ENCODE measurements at regions not wholly inside any gene's neighbourhood (a gene's known extent, or its start where the extent isn't known, plus 50 kb on each side); places are given as distances from the start of the nearest gene placed in this dataset.

- Histone ChIP-seq H3K79me1 (ENCODE audit: low read depth in 1 of 2, low read length in 2 of 2) (no peaks in the 10 kb centered on the region), H3K4me1 (ENCODE audit: control insufficient read depth, insufficient read depth, low read length) (no peaks in the 10 kb centered on the region), H4K8ac (ENCODE audit: low read depth in 2 of 2, low read length in 2 of 2) (no peak overlapping the region), H2BK5ac (ENCODE audit: low read depth, low read length, poor library complexity, severe bottlenecking) (no peak overlapping the region), H3K56ac (ENCODE audit: extremely low read depth, insufficient read depth, low read length) (no peak overlapping the region), H3K36me3 (ENCODE audit: control insufficient read depth, insufficient read depth, low read length) (no peaks in the 10 kb centered on the region), H2AFZ (replicated peaks; ENCODE audit: low read length, poor library complexity) (no peak overlapping the region), H2AK5ac (ENCODE audit: low read depth, low read length) (no peak overlapping the region), H2AK9ac (replicated peaks; ENCODE audit: low read depth, low read length, poor library complexity) (no peak overlapping the region), H3K27me3 (ENCODE audit: control insufficient read depth, insufficient read depth, low read length) (no peaks in the 10 kb centered on the region), H4K5ac (ENCODE audit: low read depth, low read length) (no peak overlapping the region), H3K9me1 (ENCODE audit: insufficient read depth, low read length) (no peaks in the 10 kb centered on the region), H4K20me1 (ENCODE audit: insufficient read depth, low read length) (no peaks in the 10 kb centered on the region), H3K23ac (ENCODE audit: low read depth, low read length) (no peak overlapping the region), H2BK20ac (ENCODE audit: low read depth, low read length) (no peak overlapping the region), H3K9ac (ENCODE audit: low read depth, low read length) (no peak overlapping the region), H3K27ac (ENCODE audit: insufficient read depth, low read length) (no peak overlapping the region), H3K4me2 (ENCODE audit: low read depth, low read length) (no peak overlapping the region), H3K9me3 (ENCODE audit: control insufficient read depth, insufficient read depth, low read length) (no peaks in the 10 kb centered on the region), H3K18ac (ENCODE audit: low read depth, low read length) (no peak overlapping the region), H3K4ac (ENCODE audit: low read depth, low read length) (no peak overlapping the region), H3K14ac (replicated peaks; ENCODE audit: low read depth, low read length) (no peak overlapping the region), H3K4me3 (ENCODE audit: insufficient read depth, low read depth, low read length) (no peak overlapping the region), H2BK120ac (ENCODE audit: low read depth, low read length) (no peak overlapping the region), H4K91ac (ENCODE audit: insufficient read depth, low read depth, low read length) (no peak overlapping the region), H2BK15ac (ENCODE audit: low read depth, low read length) (no peak overlapping the region)
- no peak for ATAC-seq (ENCODE audit: low read depth)
- TF ChIP-seq MAZ (IDR thresholded peaks at IDR 0.05; ENCODE audit: borderline replicate concordance, low read depth, low read length): no peak
- TF ChIP-seq CEBPB (IDR thresholded peaks at IDR 0.05; ENCODE audit: low read depth, low read length): no peak
- TF ChIP-seq RAD21 (IDR thresholded peaks at IDR 0.05; ENCODE audit: low read length): no peak
- peak; percentile 33; the same call in 1 of the 2 replicates for TF ChIP-seq MAFK (IDR thresholded peaks at IDR 0.05; ENCODE audit: low read depth, low read length)
- TF ChIP-seq USF2 (IDR thresholded peaks at IDR 0.05; ENCODE audit: low read depth, low read length): no peak
- DNase-seq: no peak
- dilution Hi-C loops (cut with HindIII; ENCODE audit: low sequenced_read_pairs, unreplicated experiment): no loop called here
- POLR2A ChIA-PET (ENCODE audit: unreplicated experiment): no interaction called here
- CTCF ChIA-PET: no interaction called here
- WGBS, 2 experiments (ENCODE audit: extremely low coverage in 2 of 2, insufficient read length in 1 of 2): no CpG with 5 or more reads among the region's 6 CpGs
- intact Hi-C loops (cut with micrococcal nuclease): no loop called here
- in situ Hi-C loops (cut with MboI; ENCODE audit: low sequenced_read_pairs): no loop called here
- BruUV-seq (replicated peaks): no TSS peak
Observed at GRCh38 chr7:35353481-35353880, 99.6 kb upstream of the TBX20 start.

Data from IMR-90 (cell line).